SU-DHL-6 (cell line): ENCODE measurements at regions not wholly inside any gene's neighbourhood (a gene's known extent, or its start where the extent isn't known, plus 50 kb on each side); places are given as distances from the start of the nearest gene placed in this dataset.

Experiments used
- H2AFZ ChIP-seq: fragments of 200-600 bp; sonication (generic); 2 replicates; pipeline ENCODE4 v1.6.1; 2014; ENCODE audit warnings: low read depth, mild to moderate bottlenecking, moderate library complexity, mixed read lengths, antibody characterized with exemption, low read length; ENCODE audit not compliant: severe bottlenecking
- H3F3A ChIP-seq: fragments of 200-600 bp; shearing (Covaris generic); 2 replicates; pipeline ENCODE4 v1.6.0; 2016; ENCODE audit warnings: antibody characterized with exemption, mild to moderate bottlenecking; ENCODE audit not compliant: insufficient read depth
- H3K27ac ChIP-seq: fragments of 200-600 bp; sonication (generic); 2 replicates; pipeline ENCODE4 v1.5.1; 2016; ENCODE audit warnings: low read depth, mild to moderate bottlenecking, low read length, moderate library complexity, mixed read lengths
- H3K27me3 ChIP-seq: fragments of 200-600 bp; sonication (generic), shearing (Covaris generic); 2 replicates; pipeline ENCODE4 v1.6.0; 2014; ENCODE audit warnings: mild to moderate bottlenecking, low read length
- H3K36me3 ChIP-seq: fragments of 200-600 bp; sonication (generic); 2 replicates; pipeline ENCODE4 v1.6.1; 2014; ENCODE audit warnings: mild to moderate bottlenecking, low read length, mixed read lengths
- H3K4me2 ChIP-seq: fragments of 300-600, 200-600 bp; shearing (Covaris generic), sonication (generic); 2 replicates; pipeline ENCODE4 v1.6.0; 2014; ENCODE audit warnings: low read length, low read depth, mild to moderate bottlenecking; ENCODE audit not compliant: poor library complexity, severe bottlenecking
- H3K4me3 ChIP-seq: fragments of 200-600 bp; sonication (generic); 2 replicates; pipeline ENCODE4 v1.5.1; 2014; ENCODE audit warnings: antibody characterized with exemption, low read length, mild to moderate bottlenecking, mixed read lengths; ENCODE audit not compliant: insufficient read depth, poor library complexity, severe bottlenecking
- H3K79me2 ChIP-seq: fragments of 200-600 bp; sonication (generic); 2 replicates; pipeline ENCODE4 v1.6.1; 2014; ENCODE audit warnings: mild to moderate bottlenecking, low read length, moderate library complexity; ENCODE audit not compliant: insufficient read depth
- H3K9ac ChIP-seq: fragments of 200-600 bp; sonication (generic); 2 replicates; pipeline ENCODE4 v1.7.0; 2014; ENCODE audit warnings: mild to moderate bottlenecking, low read length
- H3K9me2 ChIP-seq: fragments of 200-600 bp; sonication (generic); replicated peaks from 2 replicates; pipeline ENCODE4 v1.6.1; 2014; ENCODE audit warnings: low read length; ENCODE audit not compliant: insufficient read depth
- H3K9me3 ChIP-seq: fragments of 200-600 bp; sonication (generic); 2 replicates; pipeline ENCODE4 v1.6.1; 2014; ENCODE audit warnings: low read length, mixed read lengths; ENCODE audit not compliant: insufficient read depth
- H4K20me1 ChIP-seq: fragments of 200-600 bp; sonication (generic); 2 replicates; pipeline ENCODE4 v1.6.1; 2014; ENCODE audit warnings: low read depth, mild to moderate bottlenecking, antibody characterized with exemption, low read length, moderate library complexity, mixed read lengths
- EZH2phosphoT487 ChIP-seq: fragments of 200-600 bp; sonication (generic), shearing (Covaris generic); conservative IDR thresholded peaks from 2 replicates; pipeline ENCODE4 v1.6.1; 2018; ENCODE audit warnings: mild to moderate bottlenecking, antibody characterized with exemption, low read length, moderate library complexity, mixed read lengths
- TF ChIP-seq, protein P1 (sequence below): fragments of 200-600 bp; sonication (generic); IDR thresholded peaks from one replicate; pipeline ENCODE4 v1.5.1; 2017; ENCODE audit warnings: antibody characterized with exemption, mild to moderate bottlenecking, low read length, moderate library complexity; ENCODE audit not compliant: insufficient read depth, poor library complexity, severe bottlenecking

DNA sequence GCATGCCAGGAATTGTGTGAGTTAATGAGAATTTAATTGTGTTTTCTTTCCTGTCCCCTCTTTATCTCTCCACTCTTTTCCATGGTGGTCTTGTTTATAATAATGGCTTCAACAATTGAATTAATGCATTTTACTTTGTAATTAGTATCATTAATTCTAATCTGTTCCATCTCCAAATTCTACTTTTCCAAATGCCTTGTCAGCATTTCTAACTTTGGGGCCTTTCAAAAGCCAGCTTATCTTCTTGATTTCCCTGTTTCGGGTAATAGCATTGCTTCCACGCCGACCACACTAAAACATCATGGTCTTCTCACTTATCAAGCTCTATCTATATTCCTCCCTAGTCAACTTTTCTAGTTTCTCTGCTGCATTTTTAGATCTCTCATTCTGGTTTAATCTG is 54.2 kb upstream of the RMST start:
- Histone ChIP-seq H3K79me2 (no peaks in the 10 kb centered on the region), H3F3A (no peaks in the 10 kb centered on the region), H3K9me2 (no peaks in the 10 kb centered on the region), H3K9ac (no peak overlapping the region), H2AFZ (no peak overlapping the region), H3K9me3 (no peaks in the 10 kb centered on the region), H3K4me3 (no peak overlapping the region), H3K27ac (no peak overlapping the region), H4K20me1 (no peaks in the 10 kb centered on the region), H3K36me3 (no peaks in the 10 kb centered on the region), H3K4me2 (no peak overlapping the region), H3K27me3 (no peaks in the 10 kb centered on the region; the same call in 1 of the 2 replicates)
- TF ChIP-seq, protein P1, sequence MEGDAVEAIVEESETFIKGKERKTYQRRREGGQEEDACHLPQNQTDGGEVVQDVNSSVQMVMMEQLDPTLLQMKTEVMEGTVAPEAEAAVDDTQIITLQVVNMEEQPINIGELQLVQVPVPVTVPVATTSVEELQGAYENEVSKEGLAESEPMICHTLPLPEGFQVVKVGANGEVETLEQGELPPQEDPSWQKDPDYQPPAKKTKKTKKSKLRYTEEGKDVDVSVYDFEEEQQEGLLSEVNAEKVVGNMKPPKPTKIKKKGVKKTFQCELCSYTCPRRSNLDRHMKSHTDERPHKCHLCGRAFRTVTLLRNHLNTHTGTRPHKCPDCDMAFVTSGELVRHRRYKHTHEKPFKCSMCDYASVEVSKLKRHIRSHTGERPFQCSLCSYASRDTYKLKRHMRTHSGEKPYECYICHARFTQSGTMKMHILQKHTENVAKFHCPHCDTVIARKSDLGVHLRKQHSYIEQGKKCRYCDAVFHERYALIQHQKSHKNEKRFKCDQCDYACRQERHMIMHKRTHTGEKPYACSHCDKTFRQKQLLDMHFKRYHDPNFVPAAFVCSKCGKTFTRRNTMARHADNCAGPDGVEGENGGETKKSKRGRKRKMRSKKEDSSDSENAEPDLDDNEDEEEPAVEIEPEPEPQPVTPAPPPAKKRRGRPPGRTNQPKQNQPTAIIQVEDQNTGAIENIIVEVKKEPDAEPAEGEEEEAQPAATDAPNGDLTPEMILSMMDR, result no peak
- TF ChIP-seq EZH2phosphoT487, result no peak

- Histone ChIP-seq H3K79me2 (no peaks in the 10 kb centered on the region), H3K9me2 (no peaks in the 10 kb centered on the region)
These were observed 51.3 kb upstream of the RMST start for GRCh38 chr12:97411341-97411740.

More at GRCh38 chr12:97411341-97411740, 51.3 kb upstream of the RMST start:
- no peak overlapping the region for H2AFZ ChIP-seq
- no peak overlapping the region for H3K9ac ChIP-seq
- no peak overlapping the region for H3K4me3 ChIP-seq
- TF ChIP-seq, protein P1, result no peak
- no peak for TF ChIP-seq EZH2phosphoT487
- H4K20me1 ChIP-seq, result no peaks in the 10 kb centered on the region
- no peak overlapping the region for H3K27ac ChIP-seq
- H3F3A ChIP-seq, result no peaks in the 10 kb centered on the region
- no peak overlapping the region for H3K4me2 ChIP-seq
- H3K9me3 ChIP-seq, result no peaks in the 10 kb centered on the region
- no peaks in the 10 kb centered on the region; the same call in 1 of the 2 replicates for H3K27me3 ChIP-seq
- H3K36me3 ChIP-seq, result no peaks in the 10 kb centered on the region
